HG03442 (cell line): ENCODE measurements at regions not wholly inside any gene's neighbourhood (a gene's known extent, or its start where the extent isn't known, plus 50 kb on each side); places are given as distances from the start of the nearest gene placed in this dataset.

Experiments used
- ATAC-seq: cut with Tn5 transposase; IDR thresholded peaks from one replicate; pipeline ENCODE4 v1.9.1; 2021; ENCODE audit warnings: mild to moderate bottlenecking, moderate library complexity; ENCODE audit not compliant: unreplicated experiment

- no peak for ATAC-seq
These were observed 80.8 kb upstream of the RAB4A start for GRCh38 chr1:229190057-229190575.

GRCh38 chr1:229191066-229191674, 79.7 kb upstream of the RAB4A start:
- no peak for ATAC-seq

GRCh38 chr1:229192031-229192430, 78.9 kb upstream of the RAB4A start:
- no peak for ATAC-seq

GRCh38 chr1:229192853-229193252, 78.1 kb upstream of the RAB4A start:
- no peak for ATAC-seq

- no peak for ATAC-seq
These were observed 76.8 kb upstream of the RAB4A start for GRCh38 chr1:229194096-229194495.

- no peak for ATAC-seq
These were observed 75.7 kb upstream of the RAB4A start for GRCh38 chr1:229195246-229195645.

GRCh38 chr1:229196404-229197264, 74.3 kb upstream of the RAB4A start:
- no peak for ATAC-seq

GRCh38 chr1:229197265-229197585, 73.7 kb upstream of the RAB4A start:
- no peak for ATAC-seq

- no peak for ATAC-seq
These were observed 71.4 kb upstream of the RAB4A start for GRCh38 chr1:229199261-229200243.

- no peak for ATAC-seq
These were observed 67.7 kb upstream of the RAB4A start for GRCh38 chr1:229203030-229203751.

GRCh38 chr1:229203991-229204632, 66.8 kb upstream of the RAB4A start:
- no peak for ATAC-seq

- ATAC-seq: no peak
These were observed 65.8 kb upstream of the RAB4A start for GRCh38 chr1:229204921-229205777.

- no peak for ATAC-seq
These were observed 65.1 kb upstream of the RAB4A start for GRCh38 chr1:229205854-229206253.

GRCh38 chr1:229207916-229208315, 63.0 kb upstream of the RAB4A start:
- ATAC-seq: no peak

GRCh38 chr1:229208481-229208880, 62.4 kb upstream of the RAB4A start:
- no peak for ATAC-seq

- ATAC-seq: no peak
These were observed 61.5 kb upstream of the RAB4A start for GRCh38 chr1:229209386-229209785.

- ATAC-seq: no peak
These were observed 61.1 kb upstream of the RAB4A start for GRCh38 chr1:229209816-229210215.

GRCh38 chr1:229210844-229211243, 60.1 kb upstream of the RAB4A start:
- ATAC-seq: no peak

GRCh38 chr1:229213797-229214196, 57.1 kb upstream of the RAB4A start:
- no peak for ATAC-seq
